DMS53 treated with DMSO at 0.1 percent for 48 hours (cell line): ENCODE measurements at regions not wholly inside any gene's neighbourhood (a gene's known extent, or its start where the extent isn't known, plus 50 kb on each side); places are given as distances from the start of the nearest gene placed in this dataset.

Experiments
- DNase-seq: peaks from one replicate; lab custom pipeline; 2025; ENCODE audit not compliant: unreplicated experiment; lab: John Stamatoyannopoulos, UW

- no peak for DNase-seq
Measured at GRCh38 chr16:65494080-65494479, 372.2 kb upstream of the CDH11 start.

GRCh38 chr16:65490286-65490685 lies 368.4 kb upstream of the CDH11 start:
- no peak for DNase-seq

DNA sequence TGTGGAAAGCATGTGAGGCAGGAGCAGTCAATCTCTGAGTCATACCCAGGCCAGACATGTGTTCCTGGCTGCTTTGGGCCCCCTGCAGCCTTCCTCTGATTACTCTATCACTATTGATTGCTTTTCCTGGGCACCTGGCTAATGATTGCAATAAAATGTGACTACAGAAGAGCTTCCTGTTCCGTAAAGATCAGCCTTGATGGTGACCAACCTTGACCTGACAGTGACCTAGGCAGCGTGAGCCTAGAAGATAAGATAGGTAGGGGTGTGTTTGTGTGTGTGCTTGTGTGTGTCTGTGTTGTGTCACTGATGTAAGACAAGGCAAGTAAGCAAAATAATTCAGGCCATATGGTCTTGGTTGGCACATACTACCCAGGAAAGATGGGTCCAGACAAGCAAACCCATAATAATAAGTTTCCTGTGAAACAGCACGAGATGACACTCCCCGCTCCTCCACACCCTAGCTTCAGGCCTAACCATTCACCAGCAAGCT lies 367.7 kb upstream of the CDH11 start:
- DNase-seq, result no peak

DNA sequence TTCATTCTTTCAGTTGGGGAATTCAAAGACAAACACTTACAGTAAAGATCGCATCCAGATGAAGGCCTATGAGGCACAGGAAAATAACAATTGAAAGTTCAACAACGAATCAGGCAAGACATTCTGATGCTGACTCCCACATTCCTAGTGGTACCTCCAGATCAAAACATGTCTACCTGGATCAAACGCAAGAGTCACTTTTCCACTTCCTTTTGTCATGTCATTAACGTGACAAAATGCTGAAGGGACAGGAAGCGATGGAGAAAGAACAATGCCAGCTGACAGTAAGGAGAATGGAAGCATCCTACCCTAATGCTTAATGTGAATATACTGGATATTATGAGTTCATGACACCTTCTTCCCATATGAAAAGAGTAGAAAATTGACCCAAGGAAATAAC lies 365.4 kb upstream of the CDH11 start:
- no peak for DNase-seq

DNA sequence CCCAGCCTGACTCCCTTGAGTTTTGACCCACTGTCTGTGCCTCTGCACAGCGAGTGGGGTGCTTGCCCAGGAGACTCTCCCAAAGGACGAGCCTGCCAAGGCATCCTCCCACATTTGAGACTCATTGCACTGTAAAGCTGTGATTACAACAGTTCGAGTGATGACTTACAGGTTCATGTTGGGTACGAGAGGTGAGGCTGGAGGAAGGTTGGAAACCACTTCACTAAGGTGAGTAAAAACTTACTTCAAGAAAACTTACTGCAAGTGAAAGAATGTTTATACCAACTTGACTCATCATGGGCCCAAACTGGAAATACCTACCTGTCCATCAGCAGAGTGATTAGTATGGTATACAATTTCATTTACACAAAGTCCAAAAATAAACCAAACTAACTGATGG lies 360.1 kb upstream of the CDH11 start:
- DNase-seq, result no peak

- no peak for DNase-seq
Measured at GRCh38 chr16:65480281-65481091, 358.6 kb upstream of the CDH11 start.

GRCh38 chr16:65476448-65476955 lies 354.6 kb upstream of the CDH11 start:
- no peak for DNase-seq

GRCh38 chr16:65473699-65474098 lies 351.8 kb upstream of the CDH11 start:
- DNase-seq, result no peak

DNA sequence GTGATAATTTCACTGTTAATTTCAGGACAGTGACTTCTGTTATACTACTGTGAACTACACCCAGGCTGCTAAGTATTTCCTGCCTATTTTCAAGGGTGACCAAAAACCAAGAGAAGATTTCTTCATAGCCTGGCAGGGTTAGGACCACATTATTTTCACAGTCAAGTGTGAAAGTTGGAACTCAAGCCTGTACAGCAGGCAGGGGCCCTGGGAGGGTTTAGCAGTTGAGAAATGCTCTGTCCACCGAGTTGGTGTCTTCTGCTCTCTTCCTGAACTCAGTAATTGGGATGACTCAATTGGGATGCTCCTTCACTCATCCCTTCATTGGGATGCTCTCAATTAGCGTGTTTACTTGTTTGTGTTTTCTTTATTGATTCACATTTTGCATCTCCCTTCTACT lies 347.3 kb upstream of the CDH11 start:
- no peak for DNase-seq

- no peak for DNase-seq
Measured at GRCh38 chr16:65468133-65468532, 346.3 kb upstream of the CDH11 start.

- DNase-seq, result no peak
Measured at GRCh38 chr16:65463652-65464260, 341.9 kb upstream of the CDH11 start.

DNA sequence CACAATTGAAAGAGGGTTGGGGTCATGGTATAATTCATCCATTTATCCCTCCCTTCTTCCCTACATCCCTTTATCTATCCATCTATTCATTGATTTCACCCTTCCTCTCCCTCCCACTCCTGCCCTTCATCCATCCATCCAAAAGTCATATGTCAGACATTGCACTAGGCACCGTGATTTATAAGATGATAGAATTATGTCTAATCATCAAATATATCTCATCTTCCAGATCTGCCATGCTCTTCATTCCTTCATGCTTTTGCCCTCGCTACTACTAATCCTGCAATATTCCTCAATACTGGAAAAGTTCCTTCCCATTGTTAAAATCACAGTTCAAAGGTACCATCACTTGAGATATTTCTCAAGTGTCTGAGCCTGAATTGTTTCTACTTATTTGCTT lies 335.2 kb upstream of the CDH11 start:
- no peak for DNase-seq

- no peak for DNase-seq
Measured at GRCh38 chr16:65455761-65456160, 333.9 kb upstream of the CDH11 start.

DNA sequence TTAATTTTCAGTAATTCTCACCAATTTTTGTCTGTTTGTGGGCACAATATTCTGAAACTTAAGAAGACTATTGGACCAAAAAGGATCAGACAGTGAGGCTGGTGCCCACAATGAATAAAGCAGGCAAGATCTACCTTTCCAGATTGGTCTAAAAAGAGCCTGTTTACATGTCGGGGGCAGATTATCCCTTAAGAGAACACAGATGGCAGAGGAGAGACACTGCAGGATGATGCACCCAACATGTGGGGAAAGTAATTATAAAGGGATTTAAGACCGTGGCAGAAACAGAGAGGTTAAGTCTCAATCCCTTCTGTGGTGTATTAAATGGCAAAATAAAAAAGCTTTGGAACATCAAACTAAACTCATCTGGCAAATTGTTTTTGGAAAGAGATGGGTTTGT lies 331.8 kb upstream of the CDH11 start:
- no peak for DNase-seq

DNA sequence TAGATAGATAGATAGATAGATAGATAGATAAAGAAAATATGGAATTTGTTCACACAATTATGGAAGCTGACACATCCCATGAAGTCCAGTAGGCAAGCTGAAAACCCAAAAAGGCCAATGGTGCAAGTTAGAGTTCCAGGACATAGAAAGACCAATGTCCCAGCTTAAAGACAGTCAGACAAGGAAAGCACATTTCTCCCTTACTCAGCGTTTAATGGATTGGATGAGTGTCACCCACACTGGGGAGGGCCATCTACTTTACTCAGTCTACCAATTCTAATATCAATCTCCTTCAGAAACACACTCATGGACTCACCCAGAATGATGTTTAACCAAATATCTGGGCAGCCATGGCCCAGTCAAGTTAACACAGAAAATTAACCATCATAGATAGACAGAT lies 327.7 kb upstream of the CDH11 start:
- no peak for DNase-seq

- no peak for DNase-seq
Measured at GRCh38 chr16:65446427-65446826, 324.6 kb upstream of the CDH11 start.

- DNase-seq, result no peak
Measured at GRCh38 chr16:65445313-65446260, 323.7 kb upstream of the CDH11 start.

- no peak for DNase-seq
Measured at GRCh38 chr16:65441501-65441900, 319.6 kb upstream of the CDH11 start.

DNA sequence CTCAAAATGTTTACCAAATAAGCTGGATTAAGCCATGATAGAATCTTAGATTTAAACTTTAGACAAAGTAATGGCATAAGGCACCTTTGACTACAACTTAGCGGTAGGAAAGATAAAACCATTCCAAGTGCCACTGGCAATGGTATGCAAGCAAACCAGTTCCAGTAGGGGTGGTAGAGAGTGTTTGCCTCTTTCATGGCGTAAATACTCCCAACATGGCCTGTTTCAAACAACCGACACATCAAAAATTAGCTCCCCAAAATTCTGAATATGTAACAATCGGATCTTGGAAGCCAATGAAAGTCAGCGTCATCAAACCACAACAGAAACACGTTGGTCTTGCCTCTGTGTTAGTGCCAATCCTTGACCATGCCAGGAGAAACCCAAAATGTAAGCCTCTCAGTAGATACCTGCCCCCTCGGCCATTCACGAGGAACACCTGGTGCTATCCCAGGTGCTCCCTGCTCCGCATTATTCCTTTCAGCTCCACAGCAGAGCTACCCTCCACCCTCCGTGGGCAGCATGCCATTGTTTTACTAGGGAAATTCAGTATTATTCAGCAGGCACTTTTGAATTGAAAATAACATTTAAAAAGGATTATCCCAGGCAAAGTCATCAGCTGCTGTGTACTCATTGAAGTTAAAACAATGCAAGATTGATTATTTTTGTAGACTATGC lies 307.8 kb upstream of the CDH11 start:
- no peak for DNase-seq

DNA sequence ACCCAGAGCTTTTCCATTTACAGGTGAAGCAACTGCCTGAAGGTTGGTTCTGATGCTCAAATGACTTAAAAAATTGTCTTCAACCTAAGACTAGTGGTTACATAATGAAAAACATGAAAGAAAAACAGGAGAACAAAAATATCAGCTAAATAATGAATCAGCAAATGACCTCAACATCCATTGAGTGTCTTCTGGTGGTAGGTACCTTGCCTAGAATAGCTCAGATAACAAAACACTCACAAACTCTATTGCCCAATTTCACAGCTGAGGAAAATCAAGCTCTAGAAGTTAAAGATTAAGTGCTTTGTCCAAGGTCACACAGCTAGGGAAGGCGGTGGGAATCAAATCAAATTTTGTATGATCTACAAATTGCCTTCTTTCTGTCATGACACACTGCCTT lies 304.6 kb upstream of the CDH11 start:
- no peak for DNase-seq

GRCh38 chr16:65422934-65423333 lies 301.1 kb upstream of the CDH11 start:
- DNase-seq, result no peak
